GM18873 (cell line): ENCODE measurements at regions not wholly inside any gene's neighbourhood (a gene's known extent, or its start where the extent isn't known, plus 50 kb on each side); places are given as distances from the start of the nearest gene placed in this dataset.

ENCODE experiments used
- ATAC-seq: cut with Tn5 transposase; IDR thresholded peaks from one replicate; pipeline ENCODE4 v1.9.1; 2021; ENCODE audit warnings: mild to moderate bottlenecking, moderate library complexity, moderate number of reproducible peaks; ENCODE audit not compliant: unreplicated experiment, low FRiP score

DNA sequence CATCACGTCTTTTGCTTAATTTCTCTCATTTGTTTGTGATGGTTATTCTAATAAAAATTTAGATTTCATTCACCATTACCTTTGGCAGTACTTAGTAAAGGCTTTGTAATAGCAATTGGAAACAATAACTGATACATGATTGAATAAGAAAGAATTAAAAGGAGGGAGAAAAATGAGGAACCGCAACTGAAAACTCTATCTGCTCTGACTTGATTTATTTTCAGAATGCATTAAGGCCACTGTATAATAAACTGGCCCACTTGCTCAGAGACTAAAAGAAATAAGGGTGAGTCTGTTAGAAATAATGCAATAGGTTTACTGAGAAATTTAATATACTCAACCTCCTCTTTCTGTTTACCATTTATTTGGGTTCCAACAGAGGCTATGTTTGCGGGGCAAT is 351.5 kb downstream of the TMA16 start:
- ATAC-seq = no peak

DNA sequence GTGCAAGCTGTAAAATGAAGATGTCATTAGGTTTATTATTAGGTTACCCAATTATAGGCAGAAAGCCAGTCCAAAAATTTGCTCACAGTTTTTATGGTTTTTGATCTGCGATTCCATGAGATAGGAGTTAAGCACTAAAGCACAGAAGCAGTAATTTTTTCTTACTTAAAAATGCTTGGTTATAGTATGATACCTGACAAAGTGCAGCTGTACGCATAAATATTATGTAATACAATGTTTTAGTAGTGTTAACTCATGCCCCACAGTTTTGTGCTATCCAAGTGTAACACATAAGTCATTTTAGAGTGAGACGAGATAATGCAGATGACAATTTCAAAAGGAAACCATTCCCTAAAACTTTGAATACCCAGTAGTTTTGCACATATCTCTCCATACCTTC is 357.8 kb downstream of the TMA16 start:
- no peak for ATAC-seq

DNA sequence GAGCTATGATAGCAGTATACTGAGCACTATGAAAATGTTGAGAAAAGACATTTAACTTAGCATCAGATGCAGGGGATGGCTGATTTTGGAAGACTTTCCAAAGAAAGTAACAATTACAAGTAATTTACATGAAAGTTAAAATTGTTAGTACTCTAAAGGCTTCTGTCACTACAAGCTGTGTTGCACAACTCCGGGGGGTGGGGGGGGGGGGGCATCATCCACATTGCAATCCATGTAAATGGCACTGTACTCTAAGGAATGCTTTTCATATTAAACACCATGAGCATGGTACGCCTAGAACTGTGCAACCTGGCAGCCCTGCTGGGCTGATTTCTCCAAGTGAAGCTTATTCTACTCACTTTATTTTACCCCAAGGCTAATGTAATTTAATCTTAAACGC is 363.4 kb downstream of the TMA16 start:
- ATAC-seq = no peak

DNA sequence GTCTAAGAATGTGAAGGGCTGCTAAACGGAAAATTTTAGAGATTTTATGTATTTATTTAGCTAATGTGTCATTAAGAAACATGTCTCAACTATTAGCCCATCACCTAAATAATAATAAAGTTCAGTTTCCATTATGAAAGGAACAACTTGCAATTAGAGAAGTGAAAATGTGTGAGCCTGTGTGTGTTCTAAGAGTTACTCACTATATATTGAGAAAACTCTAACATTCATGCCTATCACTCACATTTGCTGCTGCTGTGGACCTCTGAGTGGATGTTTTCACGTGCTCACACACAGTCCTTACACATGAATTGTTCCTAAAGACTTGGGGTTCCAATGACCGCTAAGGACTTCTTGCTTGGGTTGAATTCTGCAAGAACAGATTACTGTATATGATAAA is 364.0 kb downstream of the TMA16 start:
- no peak for ATAC-seq

DNA sequence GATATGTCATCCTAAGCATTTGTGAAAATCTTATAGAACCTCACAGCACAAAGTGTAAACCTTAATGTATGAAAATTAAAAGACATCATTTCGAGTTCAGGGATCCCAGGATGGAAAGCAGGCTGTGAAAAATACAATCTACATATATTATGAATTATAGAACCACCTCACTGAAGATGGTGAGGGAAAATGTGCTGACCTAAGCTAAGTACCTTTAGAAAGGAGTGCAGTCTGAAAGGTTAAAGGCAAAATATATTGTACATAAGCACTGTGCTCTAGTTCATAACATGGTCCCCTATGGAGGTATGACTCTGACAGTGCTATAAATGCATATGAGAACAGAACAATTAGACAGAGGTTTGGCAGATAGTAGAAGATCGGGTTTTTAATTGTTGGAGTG is 368.6 kb downstream of the TMA16 start:
- no peak for ATAC-seq

DNA sequence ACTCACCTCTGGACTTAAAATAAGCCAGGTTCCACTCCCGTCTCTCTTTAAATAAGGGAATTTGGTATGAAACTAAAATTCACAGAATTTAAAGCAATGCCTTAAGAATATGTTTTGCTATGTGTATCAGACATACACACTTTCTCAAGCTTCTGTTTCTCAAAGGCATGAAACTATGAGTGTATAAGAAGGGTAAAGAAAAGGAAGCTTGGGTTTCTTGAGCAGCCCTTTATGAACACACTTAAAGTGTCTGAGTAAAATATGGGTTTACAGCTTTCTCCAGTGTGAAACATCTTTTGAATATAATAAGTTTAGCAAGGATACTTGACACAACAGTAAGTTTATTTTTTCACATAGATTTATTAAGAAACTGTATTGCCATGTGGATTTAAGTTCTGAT is 370.5 kb downstream of the TMA16 start:
- no peak for ATAC-seq

DNA sequence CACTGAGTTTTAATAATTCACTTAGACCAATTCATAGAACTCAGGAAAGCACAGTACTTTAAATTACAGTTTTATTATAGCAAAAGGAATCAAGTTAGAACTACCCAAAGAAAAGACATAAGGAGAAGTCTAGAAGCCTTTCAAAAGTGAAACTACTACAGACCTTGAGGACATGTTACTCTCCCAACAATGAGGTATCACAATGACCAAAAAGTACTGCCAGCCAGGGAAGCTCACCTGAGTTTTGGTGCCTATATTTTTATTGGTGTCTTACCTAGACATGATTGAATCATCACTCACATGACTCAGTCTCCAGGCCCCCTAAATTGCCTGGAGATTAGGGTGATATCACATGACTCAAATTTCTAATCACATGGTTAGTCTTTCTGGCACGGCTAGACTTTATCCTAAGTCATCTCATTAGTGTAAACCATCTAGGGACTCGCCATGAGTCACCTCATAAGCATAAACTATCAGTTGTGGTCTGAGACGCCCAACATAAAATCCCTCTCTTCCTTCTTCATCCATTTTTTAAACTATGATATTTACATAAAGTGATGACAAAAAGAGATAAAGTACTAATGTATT is 372.3 kb downstream of the TMA16 start:
- no peak for ATAC-seq

DNA sequence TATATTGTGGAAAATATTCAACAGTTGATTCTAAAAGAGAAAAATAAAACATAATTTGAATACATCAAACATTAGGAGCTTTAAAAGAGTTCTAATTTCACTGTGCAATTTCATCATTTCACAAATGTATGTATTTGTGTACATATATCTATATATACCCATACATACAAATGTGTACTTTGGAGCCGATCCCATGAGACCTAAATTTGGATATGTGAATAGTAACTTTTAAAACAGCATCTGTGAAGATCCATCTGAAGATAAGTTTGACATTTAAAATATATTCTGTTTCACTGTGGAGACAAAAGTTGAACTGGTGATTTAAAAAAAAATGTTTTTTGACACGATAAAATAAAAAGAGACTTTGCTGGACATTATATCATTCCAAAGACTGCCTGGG is 374.0 kb downstream of the TMA16 start:
- ATAC-seq = no peak

DNA sequence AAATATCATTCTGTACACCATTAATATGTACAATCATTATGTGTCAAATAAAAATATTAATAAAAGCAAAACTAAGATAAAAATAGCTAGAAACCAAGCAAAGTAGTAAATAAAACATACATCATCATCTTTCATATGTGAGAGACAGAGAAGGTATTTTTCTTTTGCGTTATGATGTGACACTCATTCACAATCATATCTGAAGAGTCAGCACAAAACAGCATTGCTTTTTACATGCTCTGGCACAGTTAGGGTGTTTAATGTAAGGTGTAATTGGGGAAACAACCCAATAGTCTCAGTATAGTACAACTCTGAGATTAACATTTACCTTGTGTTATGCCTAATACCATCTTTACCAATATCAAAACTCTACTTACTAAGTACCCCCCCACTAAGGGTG is 376.6 kb downstream of the TMA16 start:
- ATAC-seq = no peak

DNA sequence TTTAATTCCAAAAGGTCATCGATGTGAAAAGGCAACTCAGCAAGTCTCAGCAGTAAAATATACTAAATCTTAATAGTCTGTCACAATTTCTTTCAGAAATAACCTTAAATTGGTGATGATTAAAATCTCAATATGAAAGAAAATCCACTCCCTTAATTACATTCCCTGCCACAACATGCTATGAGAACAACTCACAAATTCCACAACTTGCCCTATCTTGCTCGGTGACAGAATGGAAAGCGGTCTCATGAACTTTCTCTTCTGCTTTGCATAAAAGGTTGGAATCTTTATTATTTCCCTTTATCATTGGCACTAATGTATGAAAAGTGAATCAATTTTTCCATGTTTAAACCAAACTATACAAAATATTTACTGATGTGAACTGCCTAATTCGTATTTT is 380.8 kb downstream of the TMA16 start:
- no peak for ATAC-seq

DNA sequence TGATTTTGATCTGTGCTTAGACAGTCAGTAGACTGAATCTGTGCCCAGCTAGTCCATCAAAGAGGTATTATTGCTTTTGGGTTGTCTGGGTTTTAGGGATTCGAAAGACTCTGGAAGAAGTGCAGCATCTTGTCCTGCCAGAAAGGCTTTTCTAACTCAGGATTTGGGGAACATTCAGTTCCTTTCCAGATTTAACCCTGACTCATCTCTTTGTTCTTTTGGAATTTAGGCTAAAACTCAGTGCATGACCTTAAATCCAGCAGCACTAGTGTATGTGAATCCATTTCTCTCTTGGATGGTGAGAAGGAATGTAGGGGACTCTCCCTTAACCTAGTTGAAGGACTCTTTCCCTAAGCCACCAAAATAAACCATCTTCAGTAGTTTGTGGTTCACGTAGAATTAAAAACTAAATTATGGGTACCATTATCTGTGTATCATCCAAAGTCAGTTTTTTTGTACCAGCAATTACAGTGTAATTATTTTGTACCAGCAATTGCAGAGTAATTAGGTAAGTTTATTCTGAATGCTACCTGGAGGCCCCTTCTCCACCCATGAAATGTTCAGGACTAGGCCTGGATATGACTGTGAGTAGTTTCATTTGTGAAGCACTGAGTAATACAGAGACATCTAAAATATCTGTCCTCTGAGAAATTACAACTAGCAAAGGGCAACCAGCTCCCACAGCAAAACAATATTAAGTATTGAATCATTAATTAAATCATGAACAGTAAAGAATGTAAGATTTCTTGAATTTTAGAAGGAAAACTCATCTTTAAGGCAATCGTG is 384.0 kb downstream of the TMA16 start:
- ATAC-seq = no peak

DNA sequence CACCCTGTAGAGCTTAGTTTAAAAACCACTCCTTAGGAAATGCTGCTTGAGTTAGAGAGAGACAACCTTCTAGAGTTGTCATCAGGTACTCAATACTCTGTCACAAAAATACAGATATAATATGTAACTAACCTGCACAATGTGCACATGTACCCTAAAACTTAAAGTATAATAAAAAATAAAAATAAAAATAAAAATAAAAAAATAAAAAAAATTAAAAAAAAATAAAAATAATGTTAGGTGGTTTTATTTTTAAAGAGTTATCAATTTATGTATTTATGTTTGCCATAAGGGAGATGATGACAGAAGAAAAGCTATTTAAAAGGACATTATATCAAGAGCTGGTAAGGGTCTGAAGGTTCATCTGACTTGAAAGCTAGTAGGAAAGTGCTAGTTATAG is 397.9 kb downstream of the TMA16 start:
- ATAC-seq = no peak

DNA sequence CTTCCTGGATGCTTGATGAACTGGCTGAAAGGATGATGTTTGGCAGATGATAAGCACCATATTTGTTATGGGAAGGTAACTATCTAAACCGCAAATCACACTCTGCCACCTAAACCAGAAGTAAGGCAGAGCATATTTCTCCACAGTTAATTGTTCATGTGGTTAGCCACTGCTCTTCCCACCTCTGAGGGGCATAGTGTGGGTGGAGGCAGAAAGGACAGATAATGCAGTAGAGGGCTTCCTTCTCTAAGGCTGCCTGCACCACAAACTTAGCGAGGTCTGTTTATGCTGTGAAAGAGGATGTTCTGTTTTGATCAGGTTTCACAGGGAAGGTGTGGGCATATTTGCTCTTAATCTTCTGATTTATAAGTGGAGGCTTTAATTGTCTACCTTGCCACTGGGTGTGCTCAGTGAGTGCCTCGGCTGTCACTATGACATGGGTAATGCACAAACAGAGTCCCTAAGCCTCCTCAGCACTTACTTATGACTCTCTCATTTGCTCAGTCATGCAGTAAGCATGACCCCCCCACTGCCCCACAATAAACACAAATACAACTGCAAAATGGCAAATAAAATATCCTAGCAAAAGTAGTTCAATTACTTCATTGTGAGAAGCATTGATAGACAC is 401.0 kb downstream of the TMA16 start:
- no peak for ATAC-seq

DNA sequence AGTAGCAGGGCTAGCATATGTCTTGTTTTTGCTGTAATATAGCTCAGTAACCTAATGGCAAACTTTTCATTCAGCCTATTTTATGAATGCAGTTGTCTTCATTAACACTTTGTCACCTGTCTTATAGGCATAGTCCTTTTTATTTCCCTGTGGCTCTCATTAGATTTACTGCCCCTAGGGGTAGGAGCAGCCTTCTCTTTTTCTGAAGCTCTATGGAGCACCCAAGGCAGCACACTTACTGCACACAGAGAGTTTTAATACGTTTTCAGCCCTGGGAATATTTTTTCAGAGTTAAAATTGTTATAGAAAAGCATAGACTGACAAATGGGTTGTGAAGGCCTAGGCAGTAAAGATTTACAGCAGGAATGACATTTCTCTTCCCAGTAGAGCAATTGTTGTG is 406.8 kb downstream of the TMA16 start:
- no peak for ATAC-seq

DNA sequence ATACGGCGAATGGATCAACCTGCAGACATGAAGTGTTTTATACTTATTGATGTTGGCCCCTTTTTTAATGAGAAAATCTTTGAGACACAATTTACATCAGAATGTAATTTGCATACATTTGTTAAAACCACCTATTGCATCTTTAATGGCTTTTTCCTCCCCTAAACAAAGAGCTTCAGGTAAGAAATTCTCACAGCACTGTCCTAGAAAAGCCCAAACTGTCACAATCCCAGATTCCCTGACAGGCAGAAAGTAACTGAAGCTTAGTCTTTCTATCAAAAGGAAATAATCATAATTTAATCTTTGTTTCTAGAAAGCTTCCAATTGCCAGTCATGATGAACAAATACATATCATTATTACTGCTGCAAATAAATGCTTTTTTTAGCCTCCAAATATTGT is 407.9 kb downstream of the TMA16 start:
- ATAC-seq = no peak

DNA sequence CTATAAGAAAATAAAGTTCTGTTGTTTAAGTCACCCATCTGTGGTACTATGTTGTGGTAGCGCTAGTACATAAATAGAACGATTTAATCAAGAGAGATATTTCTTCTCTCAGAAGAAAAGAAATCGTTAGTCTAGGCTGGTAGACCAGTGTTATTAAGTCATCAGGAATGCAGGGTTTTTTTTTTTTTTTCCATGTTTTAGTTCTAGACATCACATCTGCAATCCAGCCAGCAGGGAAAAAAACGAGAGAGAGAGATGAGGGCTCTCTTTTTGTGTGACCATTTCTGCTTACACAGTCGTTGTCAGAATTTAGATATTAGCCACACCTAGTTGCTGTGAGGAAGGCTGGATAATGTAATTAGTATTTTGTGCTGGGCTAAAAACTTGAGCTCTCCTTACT is 417.4 kb downstream of the TMA16 start:
- no peak for ATAC-seq

DNA sequence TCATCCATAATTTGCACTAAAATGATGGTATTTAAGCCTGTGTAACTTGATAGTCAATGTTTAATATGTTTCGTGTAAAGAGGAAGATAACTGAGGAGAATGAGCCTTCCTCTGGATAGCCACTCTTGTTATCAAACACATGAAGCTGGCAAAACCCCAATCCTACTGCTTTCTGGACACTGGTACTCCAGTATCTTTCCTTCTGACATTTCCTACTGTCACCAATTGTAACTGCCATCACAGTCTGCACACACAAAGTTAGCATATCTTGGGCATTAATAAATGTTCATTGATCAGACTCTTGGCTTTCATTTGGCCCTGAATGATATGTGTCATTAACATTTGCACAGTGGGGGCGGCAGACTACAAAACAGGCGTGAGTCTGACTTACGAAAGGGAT is 419.1 kb downstream of the TMA16 start:
- ATAC-seq = no peak

DNA sequence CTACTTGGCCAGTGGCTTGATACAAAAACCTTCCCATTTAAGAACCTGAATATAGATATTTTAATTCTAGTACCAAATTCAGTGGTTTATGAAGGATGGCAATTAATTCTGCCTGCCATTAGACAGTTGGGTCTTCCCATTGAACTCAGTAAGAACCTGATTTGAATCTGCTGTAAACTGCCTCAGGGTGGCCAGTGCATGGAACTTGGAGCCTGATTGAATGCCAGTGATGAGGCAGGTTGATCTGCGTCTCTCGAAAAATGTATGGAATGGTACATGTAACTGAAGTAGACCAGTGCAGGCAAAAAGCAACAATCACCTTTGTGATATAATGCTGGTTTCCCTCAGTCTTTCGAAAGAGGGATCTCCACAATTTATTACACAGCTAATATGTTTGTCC is 421.4 kb downstream of the TMA16 start:
- no peak for ATAC-seq

DNA sequence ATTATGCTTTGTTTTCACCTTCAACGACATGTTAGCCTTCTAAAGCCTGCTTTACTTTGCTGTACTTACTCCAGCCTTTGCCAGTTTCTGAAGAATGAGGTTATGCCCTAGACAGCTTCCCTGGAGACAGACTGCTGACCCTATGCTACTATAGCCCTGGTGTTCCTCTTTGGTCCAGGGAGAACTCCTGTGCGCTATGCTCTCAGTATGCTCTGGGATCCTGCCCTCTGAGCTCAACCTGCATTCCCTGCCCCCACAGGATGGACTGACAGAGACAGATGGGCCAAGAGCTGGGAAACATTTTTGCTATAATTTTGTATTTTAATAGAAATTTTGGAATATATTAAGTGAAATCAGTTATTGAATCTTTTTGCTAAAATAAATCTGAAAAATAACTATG is 425.9 kb downstream of the TMA16 start:
- no peak for ATAC-seq

DNA sequence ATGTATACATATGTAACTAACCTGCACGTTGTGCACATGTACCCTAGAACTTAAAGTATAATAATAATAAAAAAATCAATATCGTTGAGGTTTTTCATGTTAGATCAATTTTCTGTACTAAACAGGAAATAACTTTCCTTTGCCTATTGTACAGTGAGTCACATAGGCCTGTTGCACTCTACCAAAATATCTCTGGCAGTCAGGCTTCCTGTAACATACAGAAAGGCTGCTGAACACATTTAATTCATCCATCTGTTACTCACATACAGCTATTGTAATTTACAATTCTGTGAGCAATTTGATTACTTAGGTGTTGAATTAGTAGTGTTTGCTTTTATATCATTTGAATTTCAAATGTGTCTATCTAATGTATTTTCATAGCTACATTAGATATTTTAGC is 427.8 kb downstream of the TMA16 start:
- no peak for ATAC-seq

DNA sequence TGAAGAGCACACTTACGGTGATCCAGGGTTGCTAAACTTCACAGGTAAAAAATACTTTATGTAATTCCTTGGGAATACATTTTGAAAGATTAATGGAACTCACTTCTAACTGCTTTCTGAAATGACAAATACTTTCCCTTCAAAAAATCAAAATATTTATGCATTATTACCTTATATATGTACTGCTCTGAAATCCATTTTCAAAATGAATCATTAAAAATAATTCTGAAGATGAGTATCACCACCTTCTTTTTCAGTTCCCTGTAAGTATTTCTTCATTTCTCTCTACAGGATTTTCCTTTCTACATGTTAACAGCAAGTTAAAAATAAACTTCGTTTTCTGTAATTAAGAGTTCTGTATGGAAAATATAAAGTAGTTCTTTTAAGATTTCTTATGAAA is 428.6 kb downstream of the TMA16 start:
- ATAC-seq = no peak

DNA sequence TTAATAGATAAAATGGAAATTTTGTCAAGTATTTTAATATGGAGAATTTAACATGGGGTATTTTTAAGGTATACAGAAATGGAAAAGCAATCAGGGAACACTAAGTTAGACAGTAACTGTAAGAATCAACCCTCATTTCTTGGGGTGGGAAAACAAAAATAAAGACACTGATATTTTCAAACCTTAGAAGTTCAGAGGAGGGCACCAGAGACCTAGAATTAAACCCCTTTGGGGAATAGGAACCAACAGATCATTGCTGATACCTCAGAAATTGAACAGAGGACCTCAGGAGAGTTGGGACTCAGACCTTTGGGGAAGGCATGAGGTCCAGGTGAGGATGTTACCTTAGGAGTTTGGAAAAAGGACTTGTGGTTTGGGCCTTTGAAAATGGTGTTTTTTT is 435.6 kb downstream of the TMA16 start:
- ATAC-seq = no peak
